Pancreas (tissue), 10 donors: ENCODE measurements at regions not wholly inside any gene's neighbourhood (a gene's known extent, or its start where the extent isn't known, plus 50 kb on each side); places are given as distances from the start of the nearest gene placed in this dataset.

ENCODE experiments used
- ATAC-seq, 4 donors: fragments of 200-7000 bp; cut with Tn5 transposase; one replicate each; pipeline versions ENCODE4 v1.8.0 to v1.9.1; 2020; ENCODE audit warnings: mild to moderate bottlenecking in 4 of 4, moderate library complexity in 4 of 4
- DNase-seq, 6 donors: peaks; one replicate each; pipeline ENCODE4 v3.0.0-alpha.2; 2020
- FAIRE-seq: peaks from 2 replicates; lab custom pipeline; 2012; peaks lifted over from hg19 to GRCh38; lab: Jason Lieb, UNC
- H3K27ac ChIP-seq, 4 donors: fragments of 200-600 bp; sonication (generic); 1 replicate in 3 of 4; 2 replicates in 1 of 4; pipeline versions ENCODE4 v1.5.0 to v1.8.0; 2020
- H3K27me3 ChIP-seq, 4 donors: fragments of 200-600 bp; one replicate each; pipeline ENCODE4 v1.8.0; 2021
- H3K36me3 ChIP-seq, 3 donors: fragments of 200-600 bp; sonication (generic) in 1 of 3; one replicate each; pipeline versions ENCODE4 v1.5.0 to v1.8.0; 2020 to 2021
- H3K4me1 ChIP-seq, 3 donors: fragments of 200-600 bp; one replicate each; pipeline ENCODE4 v1.8.0; 2021
- H3K4me3 ChIP-seq, 4 donors: fragments of 200-600 bp; sonication (generic) in 2 of 4; one replicate each; pipeline versions ENCODE4 v1.5.0 to v1.8.0; 2020 to 2021
- H3K9me3 ChIP-seq, 4 donors: fragments of 200-600 bp; one replicate each; pipeline ENCODE4 v1.8.0; 2021
- CTCF ChIP-seq, 4 donors: fragments of 200-600 bp; sonication (generic) in 3 of 4; IDR thresholded peaks; one replicate each; pipeline versions ENCODE4 v1.5.0 to v1.8.0; 2021; ENCODE audit warnings: antibody characterized with exemption in 4 of 4
- WGBS, 2 donors: extraction: QIAGEN DNeasy Blood & Tissue Kit; methylation state at CpG; one replicate each; pipeline ENCODE4 v1.1.7; 2013; 5-methylcytosine and 5-hydroxymethylcytosine counted together
- intact Hi-C, 3 donors: fragments of 100-400 bp; cut with DNase I; formaldehyde crosslinking; loops; one replicate each; pipeline versions ENCODE4 v1.11.1 to v1.14.2; 2022
- donor health status: healthy with polysubstance abuse.
- donor health status: DM: no; HTN: no; CAD: no; lungs with moderate emphysema.
- donor health status: DM: no; HTN: no; CAD: no.
- donor health status: control.
- donor health status: control.
- donor health status: Bipolar disorder and iron deficiency.
- donor health status: DM: yes; HTN: yes; CAD: no.
- donor health status: DM: no; HTN: no; CAD: no.
- donor health status: DM: no; HTN: no; CAD: no.
- donor health status: DM: yes; HTN: yes; CAD: no.

DNA sequence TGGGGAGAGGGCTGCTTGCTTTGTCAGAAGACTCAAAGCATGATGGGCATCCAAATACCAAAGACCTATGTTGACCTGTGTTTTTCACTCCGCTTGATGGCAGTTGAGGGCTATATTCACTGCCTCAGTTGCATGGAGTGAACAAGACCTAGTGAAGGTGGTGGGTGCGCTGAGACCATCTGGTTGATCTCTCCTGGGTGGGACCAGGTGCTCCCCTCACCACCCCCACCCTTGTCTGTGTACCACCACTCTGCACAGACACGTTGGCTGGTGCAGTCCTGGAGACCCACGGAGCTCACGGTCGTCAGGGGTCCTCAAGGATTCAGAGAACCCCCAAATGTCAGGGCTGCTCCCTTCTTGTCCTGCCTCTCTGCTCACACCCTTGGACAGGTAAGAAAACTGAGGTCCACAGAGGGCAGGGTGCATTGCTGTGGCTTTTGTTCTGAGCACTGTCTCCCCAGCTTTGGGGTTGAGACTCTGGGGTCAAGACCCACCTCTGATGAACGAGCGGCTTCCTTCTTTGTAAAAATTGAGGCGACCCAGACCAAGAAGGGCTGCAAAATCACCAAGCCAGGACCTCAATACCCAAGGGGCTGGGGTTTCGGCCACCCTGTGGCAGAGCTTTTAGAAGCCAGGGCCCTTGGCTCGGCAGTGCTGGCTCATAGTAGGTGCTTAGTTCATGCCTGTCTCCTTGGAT is 166.3 kb upstream of the RTL1 start:
- FAIRE-seq = no peak
- 87 to 92% methylated on average over 11 of the region's 11 CpGs for WGBS, 2 donors
- Histone ChIP-seq H3K9me3 (no peaks in the 10 kb centered on the region), H3K27ac (no peak overlapping the region), H3K4me3 (no peak overlapping the region), H3K36me3 (no peaks in the 10 kb centered on the region), H3K27me3 (no peaks in the 10 kb centered on the region), H3K4me1 (no peaks in the 10 kb centered on the region)
- no peak for TF ChIP-seq CTCF (IDR thresholded peaks at IDR 0.05)
- peak in 2 of 6 donors; percentile 4 for DNase-seq
- no peak for ATAC-seq
- intact Hi-C loops = no loop called here

DNA sequence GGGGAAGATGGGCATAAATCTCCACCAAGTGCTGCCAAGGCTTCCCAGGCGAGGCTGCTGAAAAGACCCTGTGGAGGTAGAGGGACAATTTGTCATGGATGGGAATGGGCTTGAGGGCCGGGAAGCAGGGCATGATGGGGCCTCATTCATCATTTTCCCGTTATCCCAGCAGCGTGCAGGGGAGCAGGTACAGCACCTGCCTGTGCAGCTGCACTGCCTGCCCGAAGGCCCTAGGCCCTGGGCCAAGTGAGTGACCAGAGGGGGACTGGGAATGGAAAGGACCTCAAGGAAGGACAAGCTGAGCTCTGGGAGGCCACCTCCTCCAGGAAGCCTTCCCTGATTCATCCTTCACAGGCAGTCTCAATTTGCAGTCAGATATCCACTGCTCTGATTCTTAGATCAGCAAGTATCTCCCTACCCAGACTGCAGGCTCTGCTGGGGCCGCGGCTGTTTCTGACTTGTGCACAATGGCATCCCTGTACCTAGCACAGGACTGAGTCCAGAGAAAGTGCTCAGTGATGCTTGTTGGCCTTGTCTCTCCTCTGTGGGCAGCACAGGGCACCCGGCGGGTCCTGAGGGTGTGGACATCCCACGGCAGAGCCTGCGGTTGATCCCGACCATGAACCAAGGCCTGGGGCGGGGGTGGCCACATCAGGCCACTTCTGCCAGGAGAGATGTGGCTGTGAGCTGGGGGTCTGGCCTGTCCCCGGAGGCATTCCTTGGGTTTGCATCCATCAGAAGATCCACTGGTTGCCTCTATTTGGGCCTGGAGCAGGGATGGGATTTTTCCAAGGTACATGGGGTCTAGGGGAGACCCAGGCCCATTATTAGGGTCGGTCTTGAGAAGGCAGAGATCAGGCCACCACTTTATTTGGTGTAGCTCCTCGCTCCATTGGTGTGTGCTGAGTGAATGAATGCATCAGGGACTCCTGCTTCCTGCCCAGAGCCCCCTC is 167.3 kb upstream of the RTL1 start:
- no peaks in the 10 kb centered on the region for H3K4me1 ChIP-seq
- H3K36me3 ChIP-seq = no peaks in the 10 kb centered on the region
- ATAC-seq = no peak
- H3K4me3 ChIP-seq = no peak overlapping the region
- no peaks in the 10 kb centered on the region for H3K27me3 ChIP-seq
- peak in 4 of 6 donors; percentile 7 to 50 (median 28) for DNase-seq
- no peak for FAIRE-seq
- no peak overlapping the region for H3K27ac ChIP-seq
- no peaks in the 10 kb centered on the region for H3K9me3 ChIP-seq
- no peak for TF ChIP-seq CTCF (IDR thresholded peaks at IDR 0.05)
- 79 to 82% methylated on average over 16 of the region's 16 CpGs for WGBS, 2 donors
- intact Hi-C loops = no loop called here

DNA sequence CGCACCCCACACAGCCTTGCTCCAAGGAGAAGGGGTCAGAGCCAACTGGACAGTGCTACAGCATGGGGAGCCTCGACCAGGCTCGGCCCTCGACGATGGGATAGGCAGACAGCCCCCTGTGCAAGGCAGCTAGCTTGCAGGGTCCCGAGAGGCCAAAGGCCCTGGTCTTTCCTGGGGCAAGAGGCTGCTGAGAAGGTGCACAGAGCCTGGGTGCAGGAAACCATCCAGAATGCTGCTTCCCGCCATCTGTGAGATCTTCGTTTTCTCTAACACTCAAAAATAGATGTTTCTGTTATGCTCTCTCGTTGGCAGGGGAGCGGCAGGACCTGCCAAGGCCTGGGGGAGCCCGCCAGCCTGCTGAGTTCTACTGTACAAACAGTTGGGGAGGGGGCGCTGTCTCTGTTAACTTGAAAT is 168.0 kb upstream of the RTL1 start:
- H3K27me3 ChIP-seq = no peaks in the 10 kb centered on the region
- 75 to 85% methylated on average over 12 of the region's 12 CpGs for WGBS, 2 donors
- no peaks in the 10 kb centered on the region for H3K36me3 ChIP-seq
- H3K4me1 ChIP-seq = no peaks in the 10 kb centered on the region
- no peak for FAIRE-seq
- TF ChIP-seq CTCF (IDR thresholded peaks at IDR 0.05) = no peak
- no peak overlapping the region for H3K4me3 ChIP-seq
- peak in 3 of 6 donors; percentile 5 to 54 (median 5) for DNase-seq
- intact Hi-C loops = no loop called here
- no peaks in the 10 kb centered on the region for H3K9me3 ChIP-seq
- no peak overlapping the region for H3K27ac ChIP-seq
- ATAC-seq = no peak

DNA sequence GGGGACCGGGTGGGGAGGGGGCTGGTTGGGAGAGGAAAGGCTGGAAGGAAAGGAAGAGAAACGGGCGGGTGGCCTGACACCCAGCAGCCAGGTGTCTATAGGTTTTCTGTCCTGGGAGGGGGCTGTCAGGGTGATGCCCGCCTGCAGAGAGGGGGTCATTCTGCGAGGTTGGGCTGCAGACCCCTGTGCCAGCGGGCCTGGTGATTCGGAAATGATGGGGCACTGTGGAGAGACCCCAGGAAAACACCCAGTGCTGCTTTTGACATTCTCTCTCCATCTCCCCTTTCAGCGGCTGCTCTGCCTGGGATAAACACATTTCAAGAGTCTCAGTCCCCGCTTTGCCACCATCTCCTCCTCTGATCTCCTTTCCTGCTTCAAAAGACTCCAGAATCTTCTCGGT is 168.5 kb upstream of the RTL1 start:
- intact Hi-C loops = no loop called here
- Histone ChIP-seq H3K27me3 (no peaks in the 10 kb centered on the region), H3K36me3 (no peaks in the 10 kb centered on the region), H3K9me3 (no peaks in the 10 kb centered on the region), H3K27ac (no peak overlapping the region), H3K4me3 (no peak overlapping the region), H3K4me1 (peaks cover 0 to 4% (median 0%) of the 10 kb centered on the region in 3 donors)
- 76 to 86% methylated on average over 10 of the region's 10 CpGs for WGBS, 2 donors
- DNase-seq = peak in 1 of 6 donors; percentile 6
- no peak for FAIRE-seq
- TF ChIP-seq CTCF (IDR thresholded peaks at IDR 0.05) = no peak
- ATAC-seq = peak in 1 of 4 donors; percentile 11
